ENCODE measurements at regions not wholly inside any gene's neighbourhood (a gene's known extent, or its start where the extent isn't known, plus 50 kb on each side); places are given as distances from the start of the nearest gene placed in this dataset.

GRCh38 chr10:107657851-107658250 lies 493.3 kb upstream of the SORCS1 start (continued):
- TF ChIP-seq PRDM4 (tag by site-specific recombination; IDR thresholded peaks at IDR 0.05) = no peak
- TF ChIP-seq ZSCAN16 (tag by site-specific recombination; IDR thresholded peaks at IDR 0.05) = no peak
- no peak for TF ChIP-seq ZSCAN30 (tag by site-specific recombination; IDR thresholded peaks at IDR 0.05)

DNA sequence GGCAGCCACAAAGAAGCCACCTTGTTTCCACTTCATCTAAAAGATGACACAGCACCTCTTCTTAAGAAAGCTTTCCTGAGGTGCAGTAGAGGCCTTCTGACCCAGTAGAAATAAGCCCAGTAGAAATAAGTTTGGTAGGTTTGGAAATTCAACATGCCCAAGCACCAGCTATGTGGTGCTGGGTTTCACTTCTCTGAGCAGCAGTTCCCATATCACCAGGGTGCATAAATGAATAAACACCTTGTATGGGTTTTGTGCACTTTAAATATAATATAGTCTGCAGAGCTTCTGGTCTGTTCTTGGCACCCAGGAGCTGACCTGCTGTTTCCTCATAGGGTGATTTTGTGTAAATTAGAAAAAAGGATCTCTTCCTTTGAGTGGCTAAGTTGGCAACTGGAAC lies 492.4 kb upstream of the SORCS1 start:
- Histone ChIP-seq H3K4me3 (ENCODE audit: low read depth, low read length) (no peak overlapping the region), H3K27ac (ENCODE audit: extremely low read depth, low read depth, low read length) (no peak overlapping the region), H3K4me1 (ENCODE audit: control insufficient read depth, insufficient read depth, low read length) (no peaks in the 10 kb centered on the region), H3K9me3 (ENCODE audit: control insufficient read depth, insufficient read depth, low read depth, low read length) (no peaks in the 10 kb centered on the region), H3K36me3 (ENCODE audit: control insufficient read depth in 2 of 2, insufficient read depth in 1 of 2, low read length in 2 of 2) (no peaks in the 10 kb centered on the region)
- CTCF ChIA-PET = no interaction called here
- no peak for TF ChIP-seq ZNF335 (tag by site-specific recombination; conservative IDR thresholded peaks at IDR 0.05)
- TF ChIP-seq BCL6B (tag by site-specific recombination; IDR thresholded peaks at IDR 0.05) = no peak
- TF ChIP-seq PRDM1 (tag by site-specific recombination; IDR thresholded peaks at IDR 0.05) = no peak
- no peak for TF ChIP-seq ZNF76 (tag by site-specific recombination; IDR thresholded peaks at IDR 0.05; ENCODE audit: borderline replicate concordance, low read depth)
- no peak for TF ChIP-seq ZSCAN30 (tag by site-specific recombination; IDR thresholded peaks at IDR 0.05)
- TF ChIP-seq ZNF488 (tag by site-specific recombination; IDR thresholded peaks at IDR 0.05) = no peak
- TF ChIP-seq ZNF629 (tag by site-specific recombination; IDR thresholded peaks at IDR 0.05) = no peak
- TF ChIP-seq MEIS1 (CRISPR knock-in tag; IDR thresholded peaks at IDR 0.05; ENCODE audit: borderline replicate concordance) = no peak
- TF ChIP-seq, protein P1, sequence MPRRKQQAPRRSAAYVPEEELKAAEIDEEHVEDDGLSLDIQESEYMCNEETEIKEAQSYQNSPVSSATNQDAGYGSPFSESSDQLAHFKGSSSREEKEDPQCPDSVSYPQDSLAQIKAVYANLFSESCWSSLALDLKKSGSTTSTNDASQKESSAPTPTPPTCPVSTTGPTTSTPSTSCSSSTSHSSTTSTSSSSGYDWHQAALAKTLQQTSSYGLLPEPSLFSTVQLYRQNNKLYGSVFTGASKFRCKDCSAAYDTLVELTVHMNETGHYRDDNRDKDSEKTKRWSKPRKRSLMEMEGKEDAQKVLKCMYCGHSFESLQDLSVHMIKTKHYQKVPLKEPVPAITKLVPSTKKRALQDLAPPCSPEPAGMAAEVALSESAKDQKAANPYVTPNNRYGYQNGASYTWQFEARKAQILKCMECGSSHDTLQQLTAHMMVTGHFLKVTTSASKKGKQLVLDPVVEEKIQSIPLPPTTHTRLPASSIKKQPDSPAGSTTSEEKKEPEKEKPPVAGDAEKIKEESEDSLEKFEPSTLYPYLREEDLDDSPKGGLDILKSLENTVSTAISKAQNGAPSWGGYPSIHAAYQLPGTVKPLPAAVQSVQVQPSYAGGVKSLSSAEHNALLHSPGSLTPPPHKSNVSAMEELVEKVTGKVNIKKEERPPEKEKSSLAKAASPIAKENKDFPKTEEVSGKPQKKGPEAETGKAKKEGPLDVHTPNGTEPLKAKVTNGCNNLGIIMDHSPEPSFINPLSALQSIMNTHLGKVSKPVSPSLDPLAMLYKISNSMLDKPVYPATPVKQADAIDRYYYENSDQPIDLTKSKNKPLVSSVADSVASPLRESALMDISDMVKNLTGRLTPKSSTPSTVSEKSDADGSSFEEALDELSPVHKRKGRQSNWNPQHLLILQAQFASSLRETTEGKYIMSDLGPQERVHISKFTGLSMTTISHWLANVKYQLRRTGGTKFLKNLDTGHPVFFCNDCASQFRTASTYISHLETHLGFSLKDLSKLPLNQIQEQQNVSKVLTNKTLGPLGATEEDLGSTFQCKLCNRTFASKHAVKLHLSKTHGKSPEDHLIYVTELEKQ (tag by site-specific recombination; IDR thresholded peaks at IDR 0.05; ENCODE audit: borderline replicate concordance) = no peak
- POLR2A ChIA-PET = no interaction called here

DNA sequence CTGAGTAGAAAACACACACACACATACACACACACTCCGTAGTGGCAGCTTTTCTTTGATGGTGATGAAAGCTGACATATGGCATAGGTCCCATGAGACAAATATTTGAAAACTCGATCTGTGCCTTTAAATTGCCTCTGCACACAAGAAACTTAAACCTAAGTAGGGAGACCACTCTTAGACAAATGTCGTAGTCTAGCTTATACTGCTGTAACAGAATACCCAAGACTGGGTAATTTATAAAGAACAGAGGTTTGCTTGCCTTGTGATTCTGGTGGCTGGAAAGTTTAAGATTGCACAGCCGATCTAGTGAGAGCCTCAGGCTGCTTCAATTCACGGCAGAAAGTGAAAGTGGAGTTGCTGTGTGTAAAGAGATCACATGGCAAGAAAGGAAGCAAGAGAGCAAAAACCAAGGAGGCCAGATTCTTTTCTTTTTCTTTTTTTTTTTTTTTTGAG lies 489.4 kb upstream of the SORCS1 start:
- Histone ChIP-seq H3K4me1 (ENCODE audit: control insufficient read depth, insufficient read depth, low read length) (no peaks in the 10 kb centered on the region), H3K27ac (ENCODE audit: extremely low read depth, low read depth, low read length) (no peak overlapping the region), H3K9me3 (ENCODE audit: control insufficient read depth, insufficient read depth, low read depth, low read length) (no peaks in the 10 kb centered on the region), H3K36me3 (ENCODE audit: control insufficient read depth in 2 of 2, insufficient read depth in 1 of 2, low read length in 2 of 2) (no peaks in the 10 kb centered on the region), H3K4me3 (ENCODE audit: low read depth, low read length) (no peak overlapping the region)
- CTCF ChIA-PET = no interaction called here
- POLR2A ChIA-PET = no interaction called here
- TF ChIP-seq ZNF2 (tag by site-specific recombination; IDR thresholded peaks at IDR 0.05) (no peak), ZNF404 (tag by site-specific recombination; IDR thresholded peaks at IDR 0.05) (no peak), PRDM4 (tag by site-specific recombination; IDR thresholded peaks at IDR 0.05) (no peak), ZNF544 (tag by site-specific recombination; IDR thresholded peaks at IDR 0.05) (no peak), ZNF266 (tag by site-specific recombination; IDR thresholded peaks at IDR 0.05; ENCODE audit: low read depth) (no peak)
- TF ChIP-seq, protein P2, sequence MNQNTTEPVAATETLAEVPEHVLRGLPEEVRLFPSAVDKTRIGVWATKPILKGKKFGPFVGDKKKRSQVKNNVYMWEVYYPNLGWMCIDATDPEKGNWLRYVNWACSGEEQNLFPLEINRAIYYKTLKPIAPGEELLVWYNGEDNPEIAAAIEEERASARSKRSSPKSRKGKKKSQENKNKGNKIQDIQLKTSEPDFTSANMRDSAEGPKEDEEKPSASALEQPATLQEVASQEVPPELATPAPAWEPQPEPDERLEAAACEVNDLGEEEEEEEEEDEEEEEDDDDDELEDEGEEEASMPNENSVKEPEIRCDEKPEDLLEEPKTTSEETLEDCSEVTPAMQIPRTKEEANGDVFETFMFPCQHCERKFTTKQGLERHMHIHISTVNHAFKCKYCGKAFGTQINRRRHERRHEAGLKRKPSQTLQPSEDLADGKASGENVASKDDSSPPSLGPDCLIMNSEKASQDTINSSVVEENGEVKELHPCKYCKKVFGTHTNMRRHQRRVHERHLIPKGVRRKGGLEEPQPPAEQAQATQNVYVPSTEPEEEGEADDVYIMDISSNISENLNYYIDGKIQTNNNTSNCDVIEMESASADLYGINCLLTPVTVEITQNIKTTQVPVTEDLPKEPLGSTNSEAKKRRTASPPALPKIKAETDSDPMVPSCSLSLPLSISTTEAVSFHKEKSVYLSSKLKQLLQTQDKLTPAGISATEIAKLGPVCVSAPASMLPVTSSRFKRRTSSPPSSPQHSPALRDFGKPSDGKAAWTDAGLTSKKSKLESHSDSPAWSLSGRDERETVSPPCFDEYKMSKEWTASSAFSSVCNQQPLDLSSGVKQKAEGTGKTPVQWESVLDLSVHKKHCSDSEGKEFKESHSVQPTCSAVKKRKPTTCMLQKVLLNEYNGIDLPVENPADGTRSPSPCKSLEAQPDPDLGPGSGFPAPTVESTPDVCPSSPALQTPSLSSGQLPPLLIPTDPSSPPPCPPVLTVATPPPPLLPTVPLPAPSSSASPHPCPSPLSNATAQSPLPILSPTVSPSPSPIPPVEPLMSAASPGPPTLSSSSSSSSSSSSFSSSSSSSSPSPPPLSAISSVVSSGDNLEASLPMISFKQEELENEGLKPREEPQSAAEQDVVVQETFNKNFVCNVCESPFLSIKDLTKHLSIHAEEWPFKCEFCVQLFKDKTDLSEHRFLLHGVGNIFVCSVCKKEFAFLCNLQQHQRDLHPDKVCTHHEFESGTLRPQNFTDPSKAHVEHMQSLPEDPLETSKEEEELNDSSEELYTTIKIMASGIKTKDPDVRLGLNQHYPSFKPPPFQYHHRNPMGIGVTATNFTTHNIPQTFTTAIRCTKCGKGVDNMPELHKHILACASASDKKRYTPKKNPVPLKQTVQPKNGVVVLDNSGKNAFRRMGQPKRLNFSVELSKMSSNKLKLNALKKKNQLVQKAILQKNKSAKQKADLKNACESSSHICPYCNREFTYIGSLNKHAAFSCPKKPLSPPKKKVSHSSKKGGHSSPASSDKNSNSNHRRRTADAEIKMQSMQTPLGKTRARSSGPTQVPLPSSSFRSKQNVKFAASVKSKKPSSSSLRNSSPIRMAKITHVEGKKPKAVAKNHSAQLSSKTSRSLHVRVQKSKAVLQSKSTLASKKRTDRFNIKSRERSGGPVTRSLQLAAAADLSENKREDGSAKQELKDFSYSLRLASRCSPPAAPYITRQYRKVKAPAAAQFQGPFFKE (tag by site-specific recombination; IDR thresholded peaks at IDR 0.05; ENCODE audit: borderline replicate concordance) = no peak
